AG10803 (cell line): ENCODE measurements at regions not wholly inside any gene's neighbourhood (a gene's known extent, or its start where the extent isn't known, plus 50 kb on each side); places are given as distances from the start of the nearest gene placed in this dataset.
"Not testable (repeated sequence)": the region's sequence is repeated elsewhere in the genome, so short reads cannot be mapped to it uniquely, and the experiment has no call there.

Source experiments
- DNase-seq: peaks from one replicate; pipeline ENCODE4 v3.0.0; 2010; ENCODE audit warnings: low read depth
- H3K4me3 ChIP-seq: 2 replicates; pipeline ENCODE4 v1.5.1; 2011; ENCODE audit warnings: mild to moderate bottlenecking, low read length, control low read depth
- CTCF ChIP-seq: conservative IDR thresholded peaks from 2 replicates; pipeline ENCODE4 v1.5.1; 2011; ENCODE audit warnings: mild to moderate bottlenecking, low read length, control low read depth, inconsistent platforms

GRCh38 chr9:25733336-25733982 lies 55.2 kb upstream of the TUSC1 start:
- no peak for TF ChIP-seq CTCF
- no peak overlapping the region for H3K4me3 ChIP-seq
- no peak for DNase-seq

GRCh38 chr9:25731895-25732794 lies 53.9 kb upstream of the TUSC1 start:
- not testable (repeated sequence) for DNase-seq, H3K4me3 ChIP-seq
